Activated CD4-positive, alpha-beta T cell treated with anti-CD3 and anti-CD28 coated beads for 48 hours (primary cell): ENCODE measurements at regions not wholly inside any gene's neighbourhood (a gene's known extent, or its start where the extent isn't known, plus 50 kb on each side); places are given as distances from the start of the nearest gene placed in this dataset.
"Not testable (repeated sequence)": the region's sequence is repeated elsewhere in the genome, so short reads cannot be mapped to it uniquely, and the experiment has no call there.

Experiments
- DNase-seq: peaks from one replicate; pipeline ENCODE4 v3.0.0-alpha.2; 2020

GRCh38 chr14:106029959-106030358 is 503.6 kb downstream of the TMEM121 start:
- no peak for DNase-seq

- DNase-seq, result no peak
Measured at GRCh38 chr14:106037380-106037779, 511.0 kb downstream of the TMEM121 start.

GRCh38 chr14:106038263-106038662 is 511.9 kb downstream of the TMEM121 start:
- no peak for DNase-seq

- DNase-seq, result peak; percentile 79
Measured at GRCh38 chr14:106039400-106039799, 513.0 kb downstream of the TMEM121 start.

GRCh38 chr14:106044515-106044914 is 518.1 kb downstream of the TMEM121 start:
- no peak for DNase-seq

- DNase-seq, result peak; percentile 93
Measured at GRCh38 chr14:106044949-106045596, 518.7 kb downstream of the TMEM121 start.

GRCh38 chr14:106051796-106052195 is 525.4 kb downstream of the TMEM121 start:
- DNase-seq, result no peak

GRCh38 chr14:106055289-106055688 is 528.9 kb downstream of the TMEM121 start:
- no peak for DNase-seq

- no peak for DNase-seq
Measured at GRCh38 chr14:106058342-106058741, 532.0 kb downstream of the TMEM121 start.

GRCh38 chr14:106060276-106060975 is 534.0 kb downstream of the TMEM121 start:
- no peak for DNase-seq

- DNase-seq, result peak; percentile 88
Measured at GRCh38 chr14:106061877-106062500, 535.6 kb downstream of the TMEM121 start.

- DNase-seq, result no peak
Measured at GRCh38 chr14:106062502-106063272, 536.3 kb downstream of the TMEM121 start.

GRCh38 chr14:106067935-106068334 is 541.6 kb downstream of the TMEM121 start:
- no peak for DNase-seq

- no peak for DNase-seq
Measured at GRCh38 chr14:106069804-106070625, 543.6 kb downstream of the TMEM121 start.

- no peak for DNase-seq
Measured at GRCh38 chr14:106080922-106081321, 554.5 kb downstream of the TMEM121 start.

- DNase-seq, result not testable (repeated sequence)
Measured at GRCh38 chr14:106081721-106082120, 555.3 kb downstream of the TMEM121 start.

GRCh38 chr14:106083082-106083481 is 556.7 kb downstream of the TMEM121 start:
- no peak for DNase-seq

GRCh38 chr14:106087837-106088236 is 561.5 kb downstream of the TMEM121 start:
- DNase-seq, result no peak

GRCh38 chr14:106088860-106089259 is 562.5 kb downstream of the TMEM121 start:
- DNase-seq, result not testable (repeated sequence)

GRCh38 chr14:106094654-106095189 is 568.3 kb downstream of the TMEM121 start:
- DNase-seq, result peak; percentile 94

- DNase-seq, result no peak
Measured at GRCh38 chr14:106107703-106108102, 581.3 kb downstream of the TMEM121 start.

- DNase-seq, result no peak
Measured at GRCh38 chr14:106109337-106109736, 583.0 kb downstream of the TMEM121 start.
